Neuronal stem cell (in vitro differentiated cells): ENCODE measurements at regions not wholly inside any gene's neighbourhood (a gene's known extent, or its start where the extent isn't known, plus 50 kb on each side); places are given as distances from the start of the nearest gene placed in this dataset.

Source experiments
- DNase-seq: peaks from one replicate; pipeline ENCODE4 v3.0.0-alpha.2; 2013; ENCODE audit warnings: low spot score
- H2AFZ ChIP-seq: one replicate; pipeline ENCODE4 v1.6.1; 2013; ENCODE audit warnings: mild to moderate bottlenecking, low read length, inconsistent platforms
- H2AK5ac ChIP-seq: 2 replicates; pipeline ENCODE4 v1.6.1; 2013; ENCODE audit warnings: low read depth, mild to moderate bottlenecking, inconsistent platforms, low read length, moderate library complexity, mixed read lengths
- H2BK120ac ChIP-seq: 2 replicates; pipeline ENCODE4 v1.6.1; 2013; ENCODE audit warnings: low read depth, mild to moderate bottlenecking, inconsistent platforms, low read length, moderate library complexity, mixed read lengths
- H2BK12ac ChIP-seq: one replicate; pipeline ENCODE4 v1.6.1; 2013; ENCODE audit warnings: low read length, inconsistent platforms
- H2BK15ac ChIP-seq: 2 replicates; pipeline ENCODE4 v1.6.1; 2013; ENCODE audit warnings: mild to moderate bottlenecking, low read length, inconsistent platforms, mixed read lengths
- H2BK5ac ChIP-seq: one replicate; pipeline ENCODE4 v1.6.1; 2013; ENCODE audit warnings: inconsistent platforms, mild to moderate bottlenecking, low read length, moderate library complexity
- H3K14ac ChIP-seq: one replicate; pipeline ENCODE4 v1.6.1; 2013; ENCODE audit warnings: low read length, inconsistent platforms
- H3K18ac ChIP-seq: 2 replicates; pipeline ENCODE4 v1.6.1; 2013; ENCODE audit warnings: low read length, inconsistent platforms
- H3K23ac ChIP-seq: 2 replicates; pipeline ENCODE4 v1.6.1; 2013; ENCODE audit warnings: low read depth, mild to moderate bottlenecking, mixed read lengths, low read length, inconsistent platforms; ENCODE audit not compliant: poor library complexity
- H3K27ac ChIP-seq: replicated peaks from 3 replicates; pipeline ENCODE4 v1.5.1; 2013; ENCODE audit warnings: low read length, inconsistent platforms
- H3K27me3 ChIP-seq, 3 experiments: 2 replicates each; pipeline ENCODE4 v1.6.1; 2013; ENCODE audit warnings: low read length in 3 of 3, mild to moderate bottlenecking in 2 of 3, inconsistent platforms in 1 of 3, low read depth in 1 of 3, mixed read lengths in 1 of 3, moderate library complexity in 1 of 3; ENCODE audit not compliant: control insufficient read depth in 3 of 3, insufficient read depth in 3 of 3
- H3K36me3 ChIP-seq, 2 donors: replicated peaks in 1 of 2; 2 replicates each; pipeline ENCODE4 v1.6.1; 2013; ENCODE audit warnings: low read length in 2 of 2; ENCODE audit not compliant: control insufficient read depth in 2 of 2, insufficient read depth in 2 of 2
- H3K4ac ChIP-seq: 2 replicates; pipeline ENCODE4 v1.6.1; 2013; ENCODE audit warnings: inconsistent platforms, mild to moderate bottlenecking, low read length, moderate library complexity
- H3K4me1 ChIP-seq, 2 donors: 1 replicate in 1 of 2; 2 replicates in 1 of 2; pipeline ENCODE4 v1.6.1; 2013; ENCODE audit warnings: low read length in 2 of 2, low read depth in 1 of 2; ENCODE audit not compliant: control insufficient read depth in 2 of 2, insufficient read depth in 1 of 2
- H3K4me2 ChIP-seq: one replicate; pipeline ENCODE4 v1.6.1; 2013; ENCODE audit warnings: mild to moderate bottlenecking, low read length, inconsistent platforms; ENCODE audit not compliant: insufficient read depth, poor library complexity, severe bottlenecking
- H3K4me3 ChIP-seq, 2 donors: 2 replicates each; pipeline ENCODE4 v1.5.1; 2013; ENCODE audit warnings: low read length in 2 of 2, mild to moderate bottlenecking in 2 of 2, inconsistent platforms in 1 of 2, moderate library complexity in 1 of 2
- H3K79me1 ChIP-seq: one replicate; pipeline ENCODE4 v1.6.1; 2013; ENCODE audit warnings: low read depth, mild to moderate bottlenecking, inconsistent platforms, low read length, moderate library complexity
- H3K9ac ChIP-seq: one replicate; pipeline ENCODE4 v1.6.1; 2013; ENCODE audit warnings: mild to moderate bottlenecking, low read depth, low read length, inconsistent platforms; ENCODE audit not compliant: poor library complexity
- H3K9me3 ChIP-seq, 2 donors: replicated peaks in 1 of 2; 2 replicates each; pipeline versions ENCODE3 to v1.6.1; 2013; ENCODE audit warnings: low read length in 2 of 2, mild to moderate bottlenecking in 2 of 2, inconsistent platforms in 1 of 2, low read depth in 1 of 2, mixed read lengths in 1 of 2, moderate library complexity in 1 of 2; ENCODE audit not compliant: control insufficient read depth in 2 of 2, insufficient read depth in 1 of 2
- H4K8ac ChIP-seq: one replicate; pipeline ENCODE4 v1.6.1; 2013; ENCODE audit warnings: low read depth, mild to moderate bottlenecking, inconsistent platforms, low read length, moderate library complexity
- H4K91ac ChIP-seq: one replicate; pipeline ENCODE4 v1.6.1; 2013; ENCODE audit warnings: low read length, low read depth, mild to moderate bottlenecking, inconsistent platforms; ENCODE audit not compliant: poor library complexity
- WGBS, 2 donors: extraction: QIAGEN DNeasy Blood & Tissue Kit; methylation state at CpG; one replicate each; pipeline ENCODE4 v1.1.7; 2013; ENCODE audit warnings: missing lambda C conversion rate in 2 of 2, mixed read lengths in 1 of 2; ENCODE audit not compliant: insufficient read length in 2 of 2, insufficient replicate concordance in 1 of 2; ENCODE audit errors: extremely low coverage in 2 of 2; 5-methylcytosine and 5-hydroxymethylcytosine counted together

DNA sequence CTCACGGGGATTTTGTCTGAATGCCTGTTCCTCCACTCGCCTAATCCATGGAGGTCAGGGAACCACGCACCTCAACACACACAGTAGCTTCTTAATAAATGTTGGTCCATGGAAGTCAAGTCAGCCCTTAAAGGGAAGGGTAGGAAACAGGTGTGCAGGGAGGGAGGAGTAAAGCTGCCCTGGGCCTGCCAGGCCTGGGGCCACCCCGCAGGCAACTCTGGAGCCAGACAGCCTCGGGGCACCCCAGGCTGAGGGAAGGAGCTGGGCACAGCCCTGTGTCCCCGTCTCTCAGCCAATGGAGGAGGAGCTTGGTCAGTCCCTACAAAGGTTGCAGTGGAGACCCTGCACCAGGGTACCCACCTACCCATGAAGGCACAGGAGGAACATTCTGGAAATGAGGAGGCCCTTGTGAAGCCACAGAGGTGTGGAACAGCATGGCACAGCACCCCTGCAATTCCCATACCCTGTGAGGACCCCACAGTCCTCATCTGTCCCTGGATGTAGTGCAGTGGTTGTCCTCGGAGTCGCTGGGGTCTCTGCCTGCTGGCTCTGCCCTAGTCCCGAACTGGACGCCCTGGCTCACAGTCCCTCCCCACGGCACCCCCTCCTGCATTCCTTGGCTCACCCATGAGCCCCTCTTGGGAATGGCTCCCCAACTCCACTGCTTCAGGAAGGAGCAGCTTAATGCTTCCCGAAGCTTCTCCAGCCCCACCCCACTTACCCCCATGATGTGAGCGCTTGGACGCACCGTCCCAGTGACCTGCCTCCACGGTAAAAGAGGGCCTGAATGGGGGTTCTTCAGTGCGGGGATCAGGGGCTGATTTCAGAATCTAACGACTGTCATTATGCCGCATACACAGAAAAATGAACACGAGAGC, 79.2 kb upstream of the INSIG1 start:
- H3K9ac ChIP-seq = no peak overlapping the region
- no peak overlapping the region for H3K14ac ChIP-seq
- no peak overlapping the region for H2BK5ac ChIP-seq
- no peaks in the 10 kb centered on the region for H3K79me1 ChIP-seq
- DNase-seq = no peak
- H3K27me3 ChIP-seq = peaks cover 0 to 35% (median 0%) of the 10 kb centered on the region in 3 experiments
- peak overlapping the region; percentile 60 for H2AK5ac ChIP-seq
- H3K4me3 ChIP-seq = peak overlapping the region in 1 of 2 donors; percentile 52
- no peaks in the 10 kb centered on the region for H3K9me3 ChIP-seq
- no peak overlapping the region for H2BK12ac ChIP-seq
- no peaks in the 10 kb centered on the region for H3K36me3 ChIP-seq
- peak overlapping the region; percentile 52 for H3K23ac ChIP-seq
- H3K4me2 ChIP-seq = no peak overlapping the region
- no peak overlapping the region for H3K4ac ChIP-seq
- no peak overlapping the region for H2BK15ac ChIP-seq
- no peak overlapping the region for H3K18ac ChIP-seq
- no peak overlapping the region for H4K8ac ChIP-seq
- no peak overlapping the region for H3K27ac ChIP-seq
- WGBS, 2 donors = no CpG with 5 or more reads among the region's 20 CpGs
- H4K91ac ChIP-seq = peak overlapping the region; percentile 47
- peaks cover 0 to 6% of the 10 kb centered on the region in 2 donors for H3K4me1 ChIP-seq
- H2BK120ac ChIP-seq = no peak overlapping the region
- H2AFZ ChIP-seq = no peak overlapping the region

DNA sequence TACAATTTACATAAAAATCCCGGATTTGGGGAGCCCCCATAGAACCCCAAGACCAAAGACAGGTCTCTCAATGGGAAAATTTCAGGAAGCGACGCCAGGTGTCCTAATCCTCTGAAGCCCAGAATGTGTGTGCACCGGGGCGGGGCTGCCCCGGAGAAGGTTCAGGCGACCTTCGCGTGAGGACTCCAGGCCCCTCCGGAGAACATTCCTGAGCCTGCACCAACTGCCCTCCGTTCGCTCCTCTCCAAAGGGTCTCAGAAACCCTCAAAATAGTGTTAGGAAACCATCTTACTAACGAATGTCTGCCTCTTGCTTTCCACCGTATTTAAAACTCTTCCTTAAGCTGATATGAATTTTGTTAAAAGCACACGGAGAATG, 78.5 kb upstream of the INSIG1 start:
- H3K9ac ChIP-seq = no peak overlapping the region
- H2BK5ac ChIP-seq = no peak overlapping the region
- H2BK12ac ChIP-seq = no peak overlapping the region
- H2AFZ ChIP-seq = no peak overlapping the region
- no peak overlapping the region for H3K4ac ChIP-seq
- H3K27me3 ChIP-seq = peaks cover 0 to 38% (median 0%) of the 10 kb centered on the region in 3 experiments
- H3K23ac ChIP-seq = no peak overlapping the region
- H4K91ac ChIP-seq = no peak overlapping the region
- peaks cover 0 to 6% of the 10 kb centered on the region in 2 donors for H3K4me1 ChIP-seq
- no peak for DNase-seq
- WGBS, 2 donors = no CpG with 5 or more reads among the region's 15 CpGs
- H2BK15ac ChIP-seq = no peak overlapping the region
- no peak overlapping the region for H3K18ac ChIP-seq
- H3K36me3 ChIP-seq = no peaks in the 10 kb centered on the region
- H3K79me1 ChIP-seq = no peaks in the 10 kb centered on the region
- no peak overlapping the region for H3K27ac ChIP-seq
- no peak overlapping the region for H3K4me3 ChIP-seq
- no peak overlapping the region for H2AK5ac ChIP-seq
- H3K14ac ChIP-seq = no peak overlapping the region
- H4K8ac ChIP-seq = no peak overlapping the region
- H2BK120ac ChIP-seq = no peak overlapping the region
- H3K4me2 ChIP-seq = no peak overlapping the region
- H3K9me3 ChIP-seq = no peaks in the 10 kb centered on the region

DNA sequence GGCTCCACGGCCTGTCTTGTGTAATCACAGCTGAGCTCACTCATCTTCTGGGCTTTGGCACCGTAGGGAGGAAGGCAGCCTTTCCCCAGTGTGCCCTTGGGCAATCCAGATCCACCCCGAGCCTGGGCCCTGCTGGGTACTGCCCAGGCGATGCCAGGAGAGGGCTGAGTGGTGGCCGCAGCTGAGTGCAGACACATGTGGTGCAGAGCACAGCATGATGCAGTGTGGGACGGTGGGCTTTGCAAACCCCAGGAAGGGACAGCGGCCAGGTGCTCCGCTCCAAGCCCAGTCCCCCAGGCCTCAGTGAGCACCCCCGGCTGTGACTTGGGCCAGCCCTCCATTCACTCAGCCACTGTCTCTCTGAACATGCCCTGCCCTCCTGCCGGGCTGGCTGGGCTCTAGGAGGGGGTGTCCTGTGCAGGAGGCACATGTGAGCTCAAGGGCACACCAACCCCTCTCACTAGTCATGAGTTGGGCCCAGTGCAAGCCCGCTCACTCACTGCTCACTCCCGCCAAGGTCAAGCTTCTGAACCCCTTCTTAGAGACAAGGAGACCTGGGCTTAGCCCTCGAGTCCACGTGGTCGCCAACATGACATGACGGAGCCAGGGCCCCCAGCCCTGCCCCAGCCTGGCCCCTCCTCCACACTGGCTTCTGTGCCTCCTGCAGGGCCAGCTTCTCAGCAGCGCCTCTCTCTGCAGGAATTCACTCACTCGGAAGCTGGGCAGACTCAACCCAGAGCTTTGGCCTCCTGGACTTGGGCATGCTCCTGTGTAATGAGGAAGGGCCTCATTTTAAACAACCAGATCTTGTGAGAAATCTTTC, 77.5 kb upstream of the INSIG1 start:
- Histone ChIP-seq H2AFZ (no peak overlapping the region), H3K79me1 (no peaks in the 10 kb centered on the region), H3K27me3 (peaks cover 0 to 35% (median 0%) of the 10 kb centered on the region in 3 experiments), H3K36me3 (no peaks in the 10 kb centered on the region), H2BK120ac (no peak overlapping the region), H3K9ac (peak overlapping the region; percentile 33), H2AK5ac (peak overlapping the region; percentile 7), H3K23ac (peak overlapping the region; percentile 22), H4K91ac (peak overlapping the region; percentile 57), H3K4me3 (peak overlapping the region in 1 of 2 donors; percentile 52), H4K8ac (peak overlapping the region; percentile 84), H2BK12ac (peak overlapping the region; percentile 92), H3K18ac (peak overlapping the region; percentile 86), H3K14ac (peak overlapping the region; percentile 47), H3K4me1 (peaks cover 0 to 5% of the 10 kb centered on the region in 2 donors), H2BK15ac (peak overlapping the region; percentile 25), H3K4ac (no peak overlapping the region), H3K9me3 (no peaks in the 10 kb centered on the region), H2BK5ac (no peak overlapping the region), H3K4me2 (no peak overlapping the region), H3K27ac (no peak overlapping the region)
- no CpG with 5 or more reads among the region's 18 CpGs for WGBS, 2 donors
- DNase-seq = no peak

DNA sequence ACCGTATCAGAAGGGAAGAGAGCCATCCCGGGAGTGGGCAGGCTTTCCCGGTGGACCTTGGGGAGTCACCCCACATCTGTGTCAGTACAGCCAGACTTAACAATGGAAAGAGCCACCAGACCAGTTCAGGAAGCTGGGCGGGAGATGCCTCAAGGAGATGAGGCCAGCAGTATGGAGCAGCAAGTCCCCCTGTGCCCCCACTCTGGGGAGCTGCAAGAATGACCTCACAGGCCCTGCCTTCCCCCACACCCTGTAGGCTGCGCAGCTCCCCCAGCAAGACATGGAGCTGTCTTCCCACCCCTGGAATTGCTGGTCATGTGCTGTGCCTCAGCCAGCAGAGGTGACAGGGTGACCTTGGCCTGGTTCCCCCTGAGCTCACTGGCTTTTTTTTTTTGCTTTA, 76.8 kb upstream of the INSIG1 start:
- H3K9me3 ChIP-seq = no peaks in the 10 kb centered on the region
- H3K23ac ChIP-seq = no peak overlapping the region
- WGBS, 2 donors = no CpG with 5 or more reads among the region's 5 CpGs
- H3K4me3 ChIP-seq = peak overlapping the region in 1 of 2 donors; percentile 9
- H3K4me2 ChIP-seq = no peak overlapping the region
- no peak for DNase-seq
- H2BK120ac ChIP-seq = no peak overlapping the region
- H3K14ac ChIP-seq = no peak overlapping the region
- H3K9ac ChIP-seq = no peak overlapping the region
- H3K4ac ChIP-seq = no peak overlapping the region
- no peak overlapping the region for H3K27ac ChIP-seq
- H2AFZ ChIP-seq = no peak overlapping the region
- H2BK12ac ChIP-seq = no peak overlapping the region
- no peak overlapping the region for H2BK5ac ChIP-seq
- H3K18ac ChIP-seq = no peak overlapping the region
- peaks cover 0 to 5% of the 10 kb centered on the region in 2 donors for H3K4me1 ChIP-seq
- H3K27me3 ChIP-seq = peaks cover 0 to 31% (median 0%) of the 10 kb centered on the region in 3 experiments
- H2AK5ac ChIP-seq = no peak overlapping the region
- peak overlapping the region; percentile 25 for H2BK15ac ChIP-seq
- H4K91ac ChIP-seq = no peak overlapping the region
- H3K36me3 ChIP-seq = no peaks in the 10 kb centered on the region
- H3K79me1 ChIP-seq = no peaks in the 10 kb centered on the region
- H4K8ac ChIP-seq = no peak overlapping the region
